HL-60 (cell line): ENCODE measurements at regions not wholly inside any gene's neighbourhood (a gene's known extent, or its start where the extent isn't known, plus 50 kb on each side); places are given as distances from the start of the nearest gene placed in this dataset.

Source experiments
- DNase-seq, 2 experiments: peaks; one replicate each; pipeline ENCODE4 v3.0.0-alpha.2; 2010 to 2020; ENCODE audit warnings: low read depth in 1 of 2, low spot score in 1 of 2
- H3K27ac ChIP-seq: fragments of 250-450 bp; sonication (Bioruptor Pico); replicated peaks from 2 replicates; pipeline ENCODE4 v1.5.1; 2020; ENCODE audit warnings: mild to moderate bottlenecking, moderate library complexity
- H3K27me3 ChIP-seq: fragments of 250-450 bp; sonication (Bioruptor Pico); 2 replicates; pipeline ENCODE4 v1.5.1; 2021; ENCODE audit warnings: mild to moderate bottlenecking, moderate library complexity; ENCODE audit not compliant: insufficient read depth, poor library complexity, severe bottlenecking
- H3K4me3 ChIP-seq: replicated peaks from 2 replicates; pipeline ENCODE4 v1.5.1; 2011; ENCODE audit warnings: mild to moderate bottlenecking, control low read depth, low read length; ENCODE audit not compliant: insufficient read depth
- GABPA ChIP-seq: IDR thresholded peaks from 2 replicates; pipeline ENCODE4 v1.6.1; 2012; ENCODE audit warnings: low read depth
- POLR2AphosphoS5 ChIP-seq: IDR thresholded peaks from 2 replicates; pipeline ENCODE4 v1.6.1; 2012; ENCODE audit warnings: low read depth
- SPI1 ChIP-seq: IDR thresholded peaks from 2 replicates; pipeline ENCODE4 v1.6.1; 2012; ENCODE audit warnings: low read depth, mild to moderate bottlenecking, borderline replicate concordance
- TF ChIP-seq, protein P1 (sequence below): IDR thresholded peaks from one replicate; pipeline ENCODE4 v1.5.1; 2011; ENCODE audit warnings: low read length, control low read depth, inconsistent platforms; ENCODE audit not compliant: insufficient read depth
- TF ChIP-seq, protein P2 (sequence below): IDR thresholded peaks from 2 replicates; pipeline ENCODE4 v1.6.1; 2012; ENCODE audit warnings: low read depth; ENCODE audit not compliant: insufficient replicate concordance

DNA sequence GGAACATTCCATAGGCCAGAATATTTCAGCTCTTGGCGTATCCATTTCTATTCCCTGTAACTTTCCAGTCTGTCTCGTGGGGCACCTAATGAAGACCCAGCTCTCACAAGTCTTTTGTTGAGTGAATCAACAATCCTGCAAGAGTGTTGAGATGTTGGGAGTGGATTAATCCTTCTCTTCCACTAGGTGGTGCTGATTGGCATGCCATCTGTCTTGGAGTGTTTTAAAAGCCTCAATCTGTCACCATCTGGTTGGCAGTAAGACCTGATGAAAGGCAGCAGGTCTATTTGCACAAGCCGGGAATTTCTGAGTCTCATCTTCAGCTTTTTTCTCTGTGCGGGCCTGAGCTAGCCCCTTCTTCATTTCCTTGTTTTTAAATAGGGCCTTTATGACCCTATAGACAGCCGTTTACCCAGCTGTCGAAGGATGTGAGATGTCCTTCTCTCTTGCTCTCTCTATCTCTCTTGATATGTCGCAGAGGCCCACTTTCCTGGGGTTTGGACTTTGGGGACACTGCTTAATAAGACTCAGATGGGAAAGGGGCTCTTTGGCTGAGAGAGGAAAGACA, 180.5 kb downstream of the ZNF365 start:
- TF ChIP-seq SPI1 (no peak), POLR2AphosphoS5 (no peak)
- TF ChIP-seq, protein P1, sequence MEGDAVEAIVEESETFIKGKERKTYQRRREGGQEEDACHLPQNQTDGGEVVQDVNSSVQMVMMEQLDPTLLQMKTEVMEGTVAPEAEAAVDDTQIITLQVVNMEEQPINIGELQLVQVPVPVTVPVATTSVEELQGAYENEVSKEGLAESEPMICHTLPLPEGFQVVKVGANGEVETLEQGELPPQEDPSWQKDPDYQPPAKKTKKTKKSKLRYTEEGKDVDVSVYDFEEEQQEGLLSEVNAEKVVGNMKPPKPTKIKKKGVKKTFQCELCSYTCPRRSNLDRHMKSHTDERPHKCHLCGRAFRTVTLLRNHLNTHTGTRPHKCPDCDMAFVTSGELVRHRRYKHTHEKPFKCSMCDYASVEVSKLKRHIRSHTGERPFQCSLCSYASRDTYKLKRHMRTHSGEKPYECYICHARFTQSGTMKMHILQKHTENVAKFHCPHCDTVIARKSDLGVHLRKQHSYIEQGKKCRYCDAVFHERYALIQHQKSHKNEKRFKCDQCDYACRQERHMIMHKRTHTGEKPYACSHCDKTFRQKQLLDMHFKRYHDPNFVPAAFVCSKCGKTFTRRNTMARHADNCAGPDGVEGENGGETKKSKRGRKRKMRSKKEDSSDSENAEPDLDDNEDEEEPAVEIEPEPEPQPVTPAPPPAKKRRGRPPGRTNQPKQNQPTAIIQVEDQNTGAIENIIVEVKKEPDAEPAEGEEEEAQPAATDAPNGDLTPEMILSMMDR, result peak; percentile 74
- H3K4me3 ChIP-seq, result no peak overlapping the region
- H3K27ac ChIP-seq, result no peak overlapping the region
- no peaks in the 10 kb centered on the region for H3K27me3 ChIP-seq
- DNase-seq, result peak in 1 of 2 experiments; percentile 28

GRCh38 chr10:62559481-62560200, 185.5 kb downstream of the ZNF365 start:
- Histone ChIP-seq H3K4me3 (no peak overlapping the region), H3K27me3 (no peaks in the 10 kb centered on the region), H3K27ac (no peak overlapping the region)
- no peak for DNase-seq
- TF ChIP-seq, protein P1, result no peak
- no peak for TF ChIP-seq GABPA
- TF ChIP-seq SPI1, result no peak
- TF ChIP-seq, protein P2, sequence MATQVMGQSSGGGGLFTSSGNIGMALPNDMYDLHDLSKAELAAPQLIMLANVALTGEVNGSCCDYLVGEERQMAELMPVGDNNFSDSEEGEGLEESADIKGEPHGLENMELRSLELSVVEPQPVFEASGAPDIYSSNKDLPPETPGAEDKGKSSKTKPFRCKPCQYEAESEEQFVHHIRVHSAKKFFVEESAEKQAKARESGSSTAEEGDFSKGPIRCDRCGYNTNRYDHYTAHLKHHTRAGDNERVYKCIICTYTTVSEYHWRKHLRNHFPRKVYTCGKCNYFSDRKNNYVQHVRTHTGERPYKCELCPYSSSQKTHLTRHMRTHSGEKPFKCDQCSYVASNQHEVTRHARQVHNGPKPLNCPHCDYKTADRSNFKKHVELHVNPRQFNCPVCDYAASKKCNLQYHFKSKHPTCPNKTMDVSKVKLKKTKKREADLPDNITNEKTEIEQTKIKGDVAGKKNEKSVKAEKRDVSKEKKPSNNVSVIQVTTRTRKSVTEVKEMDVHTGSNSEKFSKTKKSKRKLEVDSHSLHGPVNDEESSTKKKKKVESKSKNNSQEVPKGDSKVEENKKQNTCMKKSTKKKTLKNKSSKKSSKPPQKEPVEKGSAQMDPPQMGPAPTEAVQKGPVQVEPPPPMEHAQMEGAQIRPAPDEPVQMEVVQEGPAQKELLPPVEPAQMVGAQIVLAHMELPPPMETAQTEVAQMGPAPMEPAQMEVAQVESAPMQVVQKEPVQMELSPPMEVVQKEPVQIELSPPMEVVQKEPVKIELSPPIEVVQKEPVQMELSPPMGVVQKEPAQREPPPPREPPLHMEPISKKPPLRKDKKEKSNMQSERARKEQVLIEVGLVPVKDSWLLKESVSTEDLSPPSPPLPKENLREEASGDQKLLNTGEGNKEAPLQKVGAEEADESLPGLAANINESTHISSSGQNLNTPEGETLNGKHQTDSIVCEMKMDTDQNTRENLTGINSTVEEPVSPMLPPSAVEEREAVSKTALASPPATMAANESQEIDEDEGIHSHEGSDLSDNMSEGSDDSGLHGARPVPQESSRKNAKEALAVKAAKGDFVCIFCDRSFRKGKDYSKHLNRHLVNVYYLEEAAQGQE, result no peak
- no peak for TF ChIP-seq POLR2AphosphoS5

DNA sequence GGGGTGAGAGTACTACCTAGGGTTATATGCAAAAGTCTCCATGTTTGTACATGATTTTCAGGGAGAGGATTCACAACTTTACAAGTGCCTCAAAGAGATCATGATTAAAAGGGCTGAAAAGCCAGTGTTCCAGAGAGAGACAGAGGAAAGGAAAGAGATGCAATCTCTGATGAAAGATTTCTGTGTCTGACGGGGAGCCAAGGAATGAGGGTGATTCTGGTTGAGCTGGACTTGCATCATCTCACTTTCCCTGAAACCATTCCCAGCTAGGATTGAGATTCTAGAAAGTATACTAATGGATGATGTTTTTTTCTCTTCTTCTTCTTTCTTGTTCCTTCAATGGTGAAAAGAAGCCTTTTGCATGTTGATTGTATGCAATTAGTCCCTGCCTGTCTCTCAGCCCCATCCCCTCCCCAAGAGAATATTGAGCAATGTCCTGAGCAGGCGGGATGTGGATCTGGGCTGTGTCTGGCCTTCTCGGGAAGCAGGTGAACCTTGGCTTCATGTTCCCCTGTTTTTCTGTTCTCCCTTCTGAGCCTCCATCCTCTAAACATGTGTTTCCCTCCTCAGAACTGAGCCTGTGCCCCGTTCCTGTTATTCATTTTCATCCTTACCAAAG, 186.1 kb downstream of the ZNF365 start:
- no peak for DNase-seq
- Histone ChIP-seq H3K27me3 (no peaks in the 10 kb centered on the region), H3K4me3 (no peak overlapping the region), H3K27ac (no peak overlapping the region)
- no peak for TF ChIP-seq POLR2AphosphoS5
- no peak for TF ChIP-seq SPI1
- TF ChIP-seq, protein P1, result no peak
- TF ChIP-seq, protein P2, result no peak
- TF ChIP-seq GABPA, result no peak
